Stimulated activated CD4-positive, alpha-beta T cell treated with anti-CD3 and anti-CD28 coated beads, Interleukin-1b, Interleukin-23, amount 100 ng/mL, for 24 hours (primary cell): ENCODE measurements at regions not wholly inside any gene's neighbourhood (a gene's known extent, or its start where the extent isn't known, plus 50 kb on each side); places are given as distances from the start of the nearest gene placed in this dataset.

ENCODE experiments used
- DNase-seq, 4 experiments: peaks; one replicate each; pipeline ENCODE4 v3.0.0-alpha.2; 2020; ENCODE audit warnings: low read depth in 4 of 4, low spot score in 1 of 4

- DNase-seq, result no peak
Measured at GRCh38 chr9:115969096-115969495, 184.5 kb upstream of the PAPPA start.

GRCh38 chr9:115972362-115972761 is 181.2 kb upstream of the PAPPA start:
- no peak for DNase-seq

GRCh38 chr9:115972843-115973595 is 180.6 kb upstream of the PAPPA start:
- no peak for DNase-seq

- no peak for DNase-seq
Measured at GRCh38 chr9:115976781-115977180, 176.8 kb upstream of the PAPPA start.

GRCh38 chr9:115978091-115978490 is 175.5 kb upstream of the PAPPA start:
- no peak for DNase-seq

- DNase-seq, result no peak
Measured at GRCh38 chr9:115978659-115979096, 174.9 kb upstream of the PAPPA start.

GRCh38 chr9:115980054-115980453 is 173.5 kb upstream of the PAPPA start:
- DNase-seq, result no peak

DNA sequence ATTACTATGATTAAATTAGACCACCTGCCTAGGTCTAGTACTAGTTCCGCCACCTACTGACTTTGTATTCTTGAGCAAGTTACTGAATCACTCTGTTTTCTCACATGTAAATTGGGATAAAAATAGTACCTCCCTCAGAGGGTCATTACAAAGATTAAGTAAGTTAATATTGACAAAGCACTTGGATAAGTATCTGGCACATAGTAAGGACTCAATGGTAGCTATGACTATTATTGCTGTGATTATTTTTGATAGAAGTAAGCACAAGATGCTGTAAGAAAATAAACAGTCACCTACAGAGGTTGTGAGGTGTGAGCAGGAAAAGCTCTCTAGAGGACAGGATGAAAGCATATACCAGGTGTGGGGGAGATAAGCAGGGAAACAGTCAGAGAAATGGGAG is 173.1 kb upstream of the PAPPA start:
- DNase-seq, result no peak

DNA sequence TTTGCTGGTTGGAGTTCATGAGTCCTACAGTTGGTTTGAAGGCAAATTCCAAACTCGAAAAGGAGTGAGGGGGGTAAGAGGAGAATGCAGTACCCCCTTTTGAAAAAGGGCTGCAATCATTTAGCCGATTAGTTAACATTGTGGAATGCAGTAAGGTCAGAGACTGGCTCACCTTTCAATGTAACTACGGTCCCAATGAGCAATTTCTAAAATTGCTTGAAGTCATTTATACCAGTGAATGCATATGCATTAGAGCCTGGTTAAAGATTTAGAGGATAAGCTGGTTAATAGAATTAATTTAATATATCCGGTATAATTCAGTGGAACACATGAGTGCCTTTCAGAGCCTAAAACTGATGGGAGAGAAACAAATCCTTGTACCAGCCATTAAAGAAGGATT is 172.6 kb upstream of the PAPPA start:
- DNase-seq, result no peak

- no peak for DNase-seq
Measured at GRCh38 chr9:115983366-115983765, 170.2 kb upstream of the PAPPA start.

GRCh38 chr9:115985657-115986056 is 167.9 kb upstream of the PAPPA start:
- no peak for DNase-seq

DNA sequence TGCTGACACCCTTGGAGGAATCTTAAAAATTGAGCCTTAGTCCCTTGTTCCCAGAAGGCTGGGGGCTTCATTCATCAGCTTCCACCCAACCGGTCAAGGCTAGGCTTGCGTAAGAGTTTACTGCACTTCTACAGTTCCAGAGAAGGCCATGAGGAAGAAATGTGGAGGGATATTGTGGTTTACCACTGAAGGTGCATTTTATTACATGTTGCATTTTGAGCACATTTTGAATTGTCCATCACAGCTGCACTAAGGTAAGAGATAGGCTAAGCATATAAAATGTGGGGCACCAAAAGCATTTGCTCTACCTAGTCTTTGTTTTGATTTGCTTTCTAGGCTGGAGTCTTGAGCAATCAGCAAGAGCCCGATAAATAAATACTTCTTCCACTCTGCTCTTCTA is 167.1 kb upstream of the PAPPA start:
- no peak for DNase-seq

GRCh38 chr9:115988701-115989100 is 164.9 kb upstream of the PAPPA start:
- no peak for DNase-seq

DNA sequence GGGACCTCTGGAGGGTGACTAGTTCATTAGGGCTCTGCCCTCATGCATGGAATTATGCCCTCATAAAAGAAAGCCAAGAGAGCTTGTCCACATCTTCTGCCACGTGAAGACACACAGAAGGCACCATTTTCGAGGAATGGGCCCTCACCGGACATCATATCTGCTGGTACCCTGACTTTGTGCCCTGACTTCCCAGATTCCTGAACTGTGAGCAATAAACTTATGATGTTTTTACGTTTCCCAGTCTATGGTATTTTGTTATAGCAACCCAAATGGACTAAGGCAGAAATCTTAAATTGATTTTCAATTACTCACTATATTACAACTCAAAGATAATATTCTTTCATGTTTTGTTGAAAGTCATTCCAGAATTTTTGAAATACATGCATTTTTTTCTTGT is 163.8 kb upstream of the PAPPA start:
- no peak for DNase-seq

DNA sequence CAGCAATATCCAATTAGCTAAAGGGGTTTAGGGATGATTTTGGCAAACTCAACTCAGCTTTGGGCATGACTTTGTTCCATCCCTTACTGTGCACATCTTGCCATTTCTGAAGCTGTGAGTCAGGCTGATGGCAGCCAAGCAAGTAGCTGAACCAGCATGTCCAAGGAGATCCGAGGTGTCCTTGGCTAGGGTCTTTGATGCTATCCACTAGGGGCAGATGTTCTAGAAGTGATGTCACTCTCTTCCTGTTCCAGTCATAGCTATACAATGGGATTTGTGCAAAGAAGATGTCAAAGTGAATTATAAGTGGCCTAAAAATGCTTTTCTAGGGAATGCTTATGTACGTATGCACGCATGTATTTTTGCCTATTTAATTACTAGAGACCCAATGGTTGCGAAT is 160.8 kb upstream of the PAPPA start:
- no peak for DNase-seq

DNA sequence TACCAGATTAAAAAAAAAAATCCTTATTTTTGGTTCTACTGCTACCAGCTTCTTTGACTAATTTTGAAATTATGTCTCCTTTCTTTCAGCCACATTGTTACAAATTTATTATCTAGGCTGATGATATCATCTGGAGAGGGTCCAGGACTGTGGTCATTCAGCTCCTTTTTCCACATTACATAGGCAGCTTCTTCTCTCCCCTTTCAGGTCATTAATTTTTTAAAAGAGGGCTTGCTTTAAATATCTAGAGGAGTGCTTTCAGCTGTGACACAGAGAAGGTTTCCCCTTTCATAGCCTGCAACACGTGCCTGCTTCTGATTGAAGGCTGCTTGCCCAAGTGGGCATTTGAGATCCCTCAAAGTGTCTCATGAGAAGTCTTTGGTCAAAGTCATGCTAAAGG is 155.7 kb upstream of the PAPPA start:
- no peak for DNase-seq

- no peak for DNase-seq
Measured at GRCh38 chr9:115998666-115999065, 154.9 kb upstream of the PAPPA start.

DNA sequence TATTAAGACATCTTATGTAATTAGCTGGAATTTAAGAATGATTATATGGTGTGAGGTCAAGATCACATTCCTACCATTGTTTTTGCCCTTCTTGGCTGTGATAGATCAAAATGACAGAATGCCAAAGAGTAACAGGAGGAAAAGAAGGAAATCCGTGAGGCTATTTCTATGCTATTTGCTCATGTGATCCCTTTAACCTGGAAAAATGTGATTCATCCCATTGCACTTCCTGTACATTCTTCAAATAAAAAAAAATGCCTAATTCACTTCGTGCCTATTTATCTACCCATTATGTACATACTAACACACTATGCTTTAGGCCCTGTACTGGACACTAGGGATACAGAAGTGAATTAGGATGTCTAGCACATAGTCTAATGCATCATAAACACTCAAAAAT is 154.1 kb upstream of the PAPPA start:
- no peak for DNase-seq

DNA sequence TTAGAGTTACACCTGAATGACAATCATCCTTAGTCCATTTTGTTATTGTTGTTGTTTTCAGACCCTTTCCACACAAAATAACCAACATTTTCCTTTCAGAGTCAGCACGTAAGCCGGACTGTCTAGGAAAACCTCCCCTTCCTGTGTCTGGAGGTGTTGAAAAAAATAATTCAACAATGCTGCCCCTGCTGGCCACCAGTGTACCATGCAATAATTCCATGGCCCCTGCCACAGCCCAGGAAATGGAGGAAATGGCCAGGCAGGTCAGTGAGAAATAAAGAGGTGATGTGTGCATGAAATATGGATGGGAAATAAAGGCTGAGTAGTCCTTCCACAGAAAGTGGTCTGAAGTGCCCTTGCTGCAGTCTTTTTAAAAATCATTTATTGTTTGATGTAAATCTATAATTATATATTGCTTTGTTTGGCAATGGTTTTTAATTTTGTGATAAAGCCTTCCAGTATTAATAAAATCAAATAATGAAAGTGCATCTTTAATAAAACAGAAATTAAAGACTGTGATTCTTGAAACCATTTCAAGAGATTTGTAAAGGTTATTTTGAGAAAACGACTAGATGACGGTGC is 152.8 kb upstream of the PAPPA start:
- no peak for DNase-seq

DNA sequence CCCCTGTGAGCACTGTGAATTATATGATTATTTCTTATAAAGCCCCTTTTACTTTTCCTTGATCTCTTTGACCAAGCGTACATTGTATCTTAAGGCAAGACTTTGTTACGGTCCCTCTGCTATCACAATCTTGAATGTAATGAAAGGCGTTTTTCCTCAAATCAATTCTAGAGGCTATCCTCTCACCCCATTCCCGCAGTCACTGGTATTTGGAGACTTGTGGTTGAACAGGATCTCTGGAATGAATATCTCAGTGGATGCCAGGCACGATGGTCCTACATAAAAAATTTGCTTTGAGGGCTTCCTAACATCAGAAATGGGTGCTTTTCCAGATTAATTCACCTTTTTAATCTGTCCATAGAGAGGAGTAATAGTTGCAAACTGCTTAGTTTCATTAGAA is 151.4 kb upstream of the PAPPA start:
- DNase-seq, result no peak

- no peak for DNase-seq
Measured at GRCh38 chr9:116002624-116003023, 151.0 kb upstream of the PAPPA start.

DNA sequence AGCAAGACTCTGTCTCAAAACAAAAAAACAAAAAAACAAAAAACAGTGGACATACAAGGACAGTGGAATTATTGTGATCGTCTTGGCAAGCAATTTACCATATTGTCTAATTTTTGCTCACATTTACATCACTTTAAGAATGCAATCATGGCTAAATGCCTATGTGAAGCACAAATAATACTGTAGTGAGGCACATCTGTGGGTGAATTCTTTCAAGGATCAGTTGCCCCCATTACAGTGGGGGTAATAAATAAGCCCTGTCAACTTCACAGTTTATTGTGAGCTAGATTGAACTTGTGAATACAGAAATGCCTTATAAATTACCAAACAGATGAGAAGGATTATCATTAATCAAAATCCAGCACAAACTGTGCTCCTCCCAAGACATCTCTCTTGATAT is 150.2 kb upstream of the PAPPA start:
- DNase-seq, result no peak

GRCh38 chr9:116005205-116005604 is 148.4 kb upstream of the PAPPA start:
- no peak for DNase-seq
